ENCODE measurements at regions not wholly inside any gene's neighbourhood (a gene's known extent, or its start where the extent isn't known, plus 50 kb on each side); places are given as distances from the start of the nearest gene placed in this dataset.

DNA sequence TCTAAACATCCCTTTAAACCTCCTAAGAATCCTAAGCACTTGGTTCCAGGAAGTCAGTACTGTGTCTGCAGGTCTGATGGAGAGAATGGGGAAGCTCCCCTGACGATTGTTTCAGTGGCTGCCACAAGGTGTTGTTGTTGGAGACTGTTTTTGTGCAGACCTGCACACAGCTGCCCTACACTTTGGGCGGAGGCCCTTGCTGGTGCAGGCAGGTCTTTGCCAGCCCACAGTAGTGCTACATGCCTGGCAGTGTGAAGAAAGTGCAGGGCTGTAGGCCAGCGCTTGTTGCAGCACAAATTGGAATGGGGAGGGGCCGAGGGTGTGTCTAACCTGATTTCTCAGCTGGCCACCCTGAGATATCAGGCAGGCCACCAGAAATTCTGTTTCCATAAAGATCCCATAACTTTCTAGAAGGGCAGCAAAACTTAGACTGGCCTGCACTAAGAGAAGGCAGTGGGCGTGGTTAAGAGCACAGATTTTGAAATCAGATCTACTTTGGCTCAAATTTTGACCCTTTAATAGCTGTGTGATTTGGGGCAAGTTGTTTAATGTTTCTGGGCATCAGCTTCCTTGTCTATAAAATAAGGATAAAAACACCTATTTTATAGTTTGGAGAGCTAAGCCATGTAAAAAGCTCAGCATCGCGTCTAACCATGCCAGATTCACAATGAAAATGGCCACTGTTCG is 83.7 kb upstream of the SLC1A4 start:
- no peak overlapping the region for H4K91ac ChIP-seq (ENCODE audit: low read depth, low read length, poor library complexity)
- H3K18ac ChIP-seq (ENCODE audit: low read length), result peak overlapping the region; percentile 49
- peaks cover 0 to 2% of the 10 kb centered on the region in 2 donors for H3K9me3 ChIP-seq (replicated peaks in 1 of 2; ENCODE audit: control insufficient read depth in 2 of 2, insufficient read depth in 1 of 2, low read depth in 1 of 2, low read length in 2 of 2)
- no peak overlapping the region for H3K4me3 ChIP-seq (ENCODE audit: low read length in 2 of 2)
- peaks cover 0 to 28% (median 0%) of the 10 kb centered on the region in 3 experiments for H3K27me3 ChIP-seq (ENCODE audit: control insufficient read depth in 3 of 3, insufficient read depth in 3 of 3, low read depth in 1 of 3, low read length in 3 of 3)
- no peak overlapping the region for H2BK15ac ChIP-seq (ENCODE audit: low read length)
- H4K8ac ChIP-seq (ENCODE audit: low read depth, low read length), result no peak overlapping the region
- no peak overlapping the region for H2AK5ac ChIP-seq (ENCODE audit: low read depth, low read length)
- H2BK12ac ChIP-seq (ENCODE audit: low read length), result no peak overlapping the region
- no peak overlapping the region for H3K27ac ChIP-seq (replicated peaks; ENCODE audit: low read length)
- H3K79me1 ChIP-seq (ENCODE audit: low read depth, low read length), result no peaks in the 10 kb centered on the region
- no peak overlapping the region for H3K4me2 ChIP-seq (ENCODE audit: insufficient read depth, low read length, poor library complexity, severe bottlenecking)
- no peak overlapping the region for H2AFZ ChIP-seq (ENCODE audit: low read length)
- DNase-seq (ENCODE audit: low spot score), result no peak
- no peak overlapping the region for H2BK5ac ChIP-seq (ENCODE audit: low read length)
- H3K9ac ChIP-seq (ENCODE audit: low read depth, low read length, poor library complexity), result no peak overlapping the region
- no peak overlapping the region for H3K4ac ChIP-seq (ENCODE audit: low read length)
- peaks cover 0 to 11% of the 10 kb centered on the region in 2 donors for H3K4me1 ChIP-seq (ENCODE audit: control insufficient read depth in 2 of 2, insufficient read depth in 1 of 2, low read depth in 1 of 2, low read length in 2 of 2)
- H3K36me3 ChIP-seq (replicated peaks in 1 of 2; ENCODE audit: control insufficient read depth in 2 of 2, insufficient read depth in 2 of 2, low read length in 2 of 2), result no peaks in the 10 kb centered on the region
- no CpG with 5 or more reads among the region's 8 CpGs for WGBS, 2 donors (ENCODE audit: extremely low coverage in 2 of 2, insufficient read length in 2 of 2, insufficient replicate concordance in 1 of 2)
- H2BK120ac ChIP-seq (ENCODE audit: low read depth, low read length), result no peak overlapping the region
- H3K23ac ChIP-seq (ENCODE audit: low read depth, low read length, poor library complexity), result no peak overlapping the region
- H3K14ac ChIP-seq (ENCODE audit: low read length), result no peak overlapping the region

GRCh38 chr2:64906853-64907536 is 82.2 kb upstream of the SLC1A4 start:
- H3K14ac ChIP-seq (ENCODE audit: low read length), result no peak overlapping the region
- H3K27me3 ChIP-seq (ENCODE audit: control insufficient read depth in 3 of 3, insufficient read depth in 3 of 3, low read depth in 1 of 3, low read length in 3 of 3), result peaks cover 0 to 28% (median 0%) of the 10 kb centered on the region in 3 experiments
- peak overlapping the region; percentile 86 for H3K18ac ChIP-seq (ENCODE audit: low read length)
- DNase-seq (ENCODE audit: low spot score), result no peak
- no peak overlapping the region for H2BK12ac ChIP-seq (ENCODE audit: low read length)
- no peak overlapping the region for H3K23ac ChIP-seq (ENCODE audit: low read depth, low read length, poor library complexity)
- no peak overlapping the region for H3K9ac ChIP-seq (ENCODE audit: low read depth, low read length, poor library complexity)
- WGBS, 2 donors (ENCODE audit: extremely low coverage in 2 of 2, insufficient read length in 2 of 2, insufficient replicate concordance in 1 of 2), result no CpG with 5 or more reads among the region's 6 CpGs
- no peak overlapping the region for H3K4me2 ChIP-seq (ENCODE audit: insufficient read depth, low read length, poor library complexity, severe bottlenecking)
- H2AFZ ChIP-seq (ENCODE audit: low read length), result no peak overlapping the region
- H2AK5ac ChIP-seq (ENCODE audit: low read depth, low read length), result no peak overlapping the region
- H2BK120ac ChIP-seq (ENCODE audit: low read depth, low read length), result no peak overlapping the region
- H2BK15ac ChIP-seq (ENCODE audit: low read length), result no peak overlapping the region
- no peak overlapping the region for H3K4me3 ChIP-seq (ENCODE audit: low read length in 2 of 2)
- H3K27ac ChIP-seq (replicated peaks; ENCODE audit: low read length), result no peak overlapping the region
- H3K79me1 ChIP-seq (ENCODE audit: low read depth, low read length), result no peaks in the 10 kb centered on the region
- no peak overlapping the region for H2BK5ac ChIP-seq (ENCODE audit: low read length)
- no peak overlapping the region for H4K8ac ChIP-seq (ENCODE audit: low read depth, low read length)
- H4K91ac ChIP-seq (ENCODE audit: low read depth, low read length, poor library complexity), result no peak overlapping the region
- no peaks in the 10 kb centered on the region for H3K36me3 ChIP-seq (replicated peaks in 1 of 2; ENCODE audit: control insufficient read depth in 2 of 2, insufficient read depth in 2 of 2, low read length in 2 of 2)
- H3K4me1 ChIP-seq (ENCODE audit: control insufficient read depth in 2 of 2, insufficient read depth in 1 of 2, low read depth in 1 of 2, low read length in 2 of 2), result peaks cover 0 to 18% of the 10 kb centered on the region in 2 donors
- H3K4ac ChIP-seq (ENCODE audit: low read length), result no peak overlapping the region
- H3K9me3 ChIP-seq (replicated peaks in 1 of 2; ENCODE audit: control insufficient read depth in 2 of 2, insufficient read depth in 1 of 2, low read depth in 1 of 2, low read length in 2 of 2), result peaks cover 0 to 2% of the 10 kb centered on the region in 2 donors

DNA sequence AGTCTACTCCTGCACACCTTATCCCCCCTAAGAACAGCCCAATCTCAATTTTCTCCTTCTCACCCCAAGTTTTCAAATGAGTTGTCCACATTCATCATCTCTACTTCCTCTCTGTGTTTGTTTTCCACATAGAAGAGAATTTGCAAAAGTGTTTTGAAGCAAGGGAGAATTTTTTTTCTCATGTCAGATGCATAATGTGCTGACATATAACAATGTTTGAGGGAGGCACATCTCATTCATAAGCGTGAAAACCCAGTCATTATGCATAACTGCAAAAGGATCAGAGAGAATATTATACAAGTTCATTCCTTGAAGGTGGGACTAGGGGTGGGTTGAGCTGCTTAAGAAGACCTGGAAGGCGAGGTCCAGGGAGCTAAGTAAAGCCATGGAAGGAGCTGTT is 80.8 kb upstream of the SLC1A4 start:
- Histone ChIP-seq H2AFZ (ENCODE audit: low read length) (no peak overlapping the region), H3K27me3 (ENCODE audit: control insufficient read depth in 3 of 3, insufficient read depth in 3 of 3, low read depth in 1 of 3, low read length in 3 of 3) (peaks cover 0 to 32% (median 0%) of the 10 kb centered on the region in 3 experiments), H3K79me1 (ENCODE audit: low read depth, low read length) (no peaks in the 10 kb centered on the region), H4K8ac (ENCODE audit: low read depth, low read length) (no peak overlapping the region), H3K9ac (ENCODE audit: low read depth, low read length, poor library complexity) (no peak overlapping the region), H2BK5ac (ENCODE audit: low read length) (no peak overlapping the region), H2BK120ac (ENCODE audit: low read depth, low read length) (no peak overlapping the region), H3K23ac (ENCODE audit: low read depth, low read length, poor library complexity) (no peak overlapping the region), H4K91ac (ENCODE audit: low read depth, low read length, poor library complexity) (no peak overlapping the region), H3K4me1 (ENCODE audit: control insufficient read depth in 2 of 2, insufficient read depth in 1 of 2, low read depth in 1 of 2, low read length in 2 of 2) (peaks cover 0 to 18% of the 10 kb centered on the region in 2 donors), H3K27ac (replicated peaks; ENCODE audit: low read length) (no peak overlapping the region), H3K4me3 (ENCODE audit: low read length in 2 of 2) (no peak overlapping the region), H2BK12ac (ENCODE audit: low read length) (no peak overlapping the region), H3K36me3 (replicated peaks in 1 of 2; ENCODE audit: control insufficient read depth in 2 of 2, insufficient read depth in 2 of 2, low read length in 2 of 2) (no peaks in the 10 kb centered on the region), H2AK5ac (ENCODE audit: low read depth, low read length) (no peak overlapping the region), H3K18ac (ENCODE audit: low read length) (no peak overlapping the region), H3K14ac (ENCODE audit: low read length) (no peak overlapping the region), H3K9me3 (replicated peaks in 1 of 2; ENCODE audit: control insufficient read depth in 2 of 2, insufficient read depth in 1 of 2, low read depth in 1 of 2, low read length in 2 of 2) (peaks cover 0 to 2% of the 10 kb centered on the region in 2 donors), H2BK15ac (ENCODE audit: low read length) (no peak overlapping the region), H3K4me2 (ENCODE audit: insufficient read depth, low read length, poor library complexity, severe bottlenecking) (no peak overlapping the region), H3K4ac (ENCODE audit: low read length) (no peak overlapping the region)
- no CpG with 5 or more reads among the region's 2 CpGs for WGBS, 2 donors (ENCODE audit: extremely low coverage in 2 of 2, insufficient read length in 2 of 2, insufficient replicate concordance in 1 of 2)
- DNase-seq (ENCODE audit: low spot score), result no peak

DNA sequence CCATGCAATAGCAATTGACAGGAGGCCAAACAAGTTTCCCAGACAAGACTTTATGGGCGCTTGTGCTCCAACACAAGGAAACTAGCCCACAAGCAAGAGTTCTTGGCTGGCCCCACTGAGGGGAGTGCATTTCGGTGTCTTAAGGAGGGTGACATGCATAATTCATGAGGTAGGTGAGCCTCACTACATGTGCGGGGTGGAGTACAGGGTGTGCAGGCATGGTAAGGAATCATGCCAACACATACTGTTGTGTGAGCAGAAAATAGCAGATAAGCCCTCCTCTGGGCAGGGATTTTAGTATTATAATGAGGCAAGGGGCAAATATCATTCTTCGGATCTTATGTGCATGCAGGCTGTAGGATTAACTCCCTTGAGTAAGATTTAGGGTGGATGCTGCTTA is 78.7 kb upstream of the SLC1A4 start:
- no CpG with 5 or more reads among the region's 4 CpGs for WGBS, 2 donors (ENCODE audit: extremely low coverage in 2 of 2, insufficient read length in 2 of 2, insufficient replicate concordance in 1 of 2)
- H3K9me3 ChIP-seq (replicated peaks in 1 of 2; ENCODE audit: control insufficient read depth in 2 of 2, insufficient read depth in 1 of 2, low read depth in 1 of 2, low read length in 2 of 2), result peaks cover 0 to 2% of the 10 kb centered on the region in 2 donors

More for the DNA sequence above, 78.7 kb upstream of the SLC1A4 start:
- Histone ChIP-seq H4K91ac (ENCODE audit: low read depth, low read length, poor library complexity) (no peak overlapping the region), H2BK120ac (ENCODE audit: low read depth, low read length) (peak overlapping the region; percentile 12), H3K18ac (ENCODE audit: low read length) (peak overlapping the region; percentile 81), H2AK5ac (ENCODE audit: low read depth, low read length) (peak overlapping the region; percentile 8), H2BK5ac (ENCODE audit: low read length) (no peak overlapping the region), H3K23ac (ENCODE audit: low read depth, low read length, poor library complexity) (no peak overlapping the region), H3K4me3 (ENCODE audit: low read length in 2 of 2) (no peak overlapping the region), H2AFZ (ENCODE audit: low read length) (no peak overlapping the region), H2BK12ac (ENCODE audit: low read length) (no peak overlapping the region), H3K4me2 (ENCODE audit: insufficient read depth, low read length, poor library complexity, severe bottlenecking) (no peak overlapping the region), H3K4me1 (ENCODE audit: control insufficient read depth in 2 of 2, insufficient read depth in 1 of 2, low read depth in 1 of 2, low read length in 2 of 2) (peaks cover 0 to 7% of the 10 kb centered on the region in 2 donors), H3K79me1 (ENCODE audit: low read depth, low read length) (no peaks in the 10 kb centered on the region), H3K14ac (ENCODE audit: low read length) (no peak overlapping the region), H3K27ac (replicated peaks; ENCODE audit: low read length) (no peak overlapping the region), H3K36me3 (replicated peaks in 1 of 2; ENCODE audit: control insufficient read depth in 2 of 2, insufficient read depth in 2 of 2, low read length in 2 of 2) (no peaks in the 10 kb centered on the region), H4K8ac (ENCODE audit: low read depth, low read length) (no peak overlapping the region), H3K9ac (ENCODE audit: low read depth, low read length, poor library complexity) (no peak overlapping the region), H3K4ac (ENCODE audit: low read length) (no peak overlapping the region), H3K27me3 (ENCODE audit: control insufficient read depth in 3 of 3, insufficient read depth in 3 of 3, low read depth in 1 of 3, low read length in 3 of 3) (peaks cover 0 to 26% (median 0%) of the 10 kb centered on the region in 3 experiments), H2BK15ac (ENCODE audit: low read length) (no peak overlapping the region)
- no peak for DNase-seq (ENCODE audit: low spot score)
